Caco-2 (cell line): ENCODE measurements at regions not wholly inside any gene's neighbourhood (a gene's known extent, or its start where the extent isn't known, plus 50 kb on each side); places are given as distances from the start of the nearest gene placed in this dataset.
A peak's percentile ranks its signal among the peaks of the same experiment; 100 is the strongest.

Experiments used
- BruUV-seq: library from RNA; stranded (reverse); fragments of 400-500 nt; replicated peaks from 2 replicates; lab custom pipeline; 2021; lab: Mats Ljungman, UMichigan
- CTCF ChIA-PET: fragments of 300-600 bp; sonication (Branson Sonifier 250); formaldehyde crosslinking; loops from one replicate; lab custom pipeline; 2022; ENCODE audit warnings: antibody characterized with exemption; lab: Charles Lee
- POLR2A ChIA-PET: fragments of 300-600 bp; sonication (Branson Sonifier 250); formaldehyde crosslinking; loops from one replicate; lab custom pipeline; 2022; ENCODE audit warnings: antibody characterized with exemption; lab: Charles Lee
- DNase-seq, 2 experiments: peaks; one replicate each; pipeline versions ENCODE4 v3.0.0 to v3.0.0-alpha.2; 2020 to 2022
- H3K27me3 ChIP-seq: replicated peaks from 2 replicates; pipeline ENCODE4 v1.6.0; 2011; ENCODE audit warnings: low read length; ENCODE audit not compliant: control insufficient read depth, insufficient read depth
- H3K36me3 ChIP-seq: 2 replicates; pipeline ENCODE4 v1.5.1; 2011; ENCODE audit warnings: low read length; ENCODE audit not compliant: control insufficient read depth, insufficient read depth
- H3K4me1 ChIP-seq: fragments of 250-450 bp; sonication (Bioruptor Pico); 2 replicates; pipeline ENCODE4 v1.5.1; 2020; ENCODE audit warnings: mild to moderate bottlenecking
- H3K4me3 ChIP-seq: 2 replicates; pipeline ENCODE4 v1.5.1; 2011; ENCODE audit warnings: low read depth, mild to moderate bottlenecking, control low read depth, low read length
- H3K9me3 ChIP-seq: fragments of 250-450 bp; sonication (Bioruptor Pico); 2 replicates; pipeline ENCODE4 v1.5.1; 2020; ENCODE audit warnings: mild to moderate bottlenecking, moderate library complexity
- H3K27ac Mint-ChIP-seq: one replicate; pipeline ENCODE4 v1.8.0; 2022; ENCODE audit warnings: mixed read lengths; ENCODE audit not compliant: unreplicated experiment
- H3K27me3 Mint-ChIP-seq: one replicate; pipeline ENCODE4 v1.8.0; 2022; ENCODE audit warnings: mixed read lengths; ENCODE audit not compliant: insufficient read depth, unreplicated experiment
- H3K36me3 Mint-ChIP-seq: one replicate; pipeline ENCODE4 v1.8.0; 2022; ENCODE audit warnings: mild to moderate bottlenecking, mixed read lengths; ENCODE audit not compliant: insufficient read depth, unreplicated experiment
- H3K4me1 Mint-ChIP-seq: one replicate; pipeline ENCODE4 v1.8.0; 2022; ENCODE audit warnings: low read depth, mixed read lengths; ENCODE audit not compliant: unreplicated experiment
- H3K4me3 Mint-ChIP-seq: one replicate; pipeline ENCODE4 v1.8.0; 2022; ENCODE audit warnings: mild to moderate bottlenecking, moderate library complexity, mixed read lengths; ENCODE audit not compliant: unreplicated experiment
- H3K9me3 Mint-ChIP-seq: one replicate; pipeline ENCODE4 v1.8.0; 2022; ENCODE audit warnings: mixed read lengths; ENCODE audit not compliant: unreplicated experiment
- CTCF ChIP-seq, 2 experiments: fragments of 200-600 bp in 1 of 2; IDR thresholded peaks; 1 replicate in 1 of 2; 2 replicates in 1 of 2; pipeline versions ENCODE4 v1.5.1 to v1.8.0; 2011 to 2022; ENCODE audit warnings: antibody characterized with exemption in 1 of 2, control low read depth in 1 of 2, inconsistent platforms in 1 of 2, low read depth in 1 of 2, low read length in 1 of 2, mild to moderate bottlenecking in 1 of 2, moderate library complexity in 1 of 2; ENCODE audit not compliant: insufficient read depth in 1 of 2, severe bottlenecking in 1 of 2, unreplicated experiment in 1 of 2
- intact Hi-C: fragments of 100-400 bp; cut with micrococcal nuclease; formaldehyde crosslinking; loops from one replicate; pipeline ENCODE4 v1.10.0; 2022; ENCODE audit not compliant: unreplicated experiment

GRCh38 chr5:33337637-33337992 is 103.2 kb upstream of the TARS1 start:
- no peak overlapping the region for H3K4me3 ChIP-seq
- Mint-ChIP-seq H3K27ac (no peak overlapping the region), H3K9me3 (no peaks in the 10 kb centered on the region), H3K4me1 (no peaks in the 10 kb centered on the region), H3K4me3 (no peak overlapping the region), H3K36me3 (no peaks in the 10 kb centered on the region), H3K27me3 (peaks cover 7% of the 10 kb centered on the region)
- no peak for TF ChIP-seq CTCF (IDR thresholded peaks at IDR 0.05; ENCODE audit: insufficient read depth in 1 of 2, low read depth in 1 of 2, low read length in 1 of 2, severe bottlenecking in 1 of 2, unreplicated experiment in 1 of 2)
- POLR2A ChIA-PET: no interaction called here
- no peaks in the 10 kb centered on the region for H3K4me1 ChIP-seq
- H3K27me3 ChIP-seq: no peaks in the 10 kb centered on the region
- intact Hi-C loops: no loop called here
- DNase-seq: no peak
- CTCF ChIA-PET: no interaction called here
- BruUV-seq: no TSS peak
- no peaks in the 10 kb centered on the region for H3K9me3 ChIP-seq
- H3K36me3 ChIP-seq: no peaks in the 10 kb centered on the region

- Histone ChIP-seq H3K4me1 (no peaks in the 10 kb centered on the region), H3K9me3 (no peaks in the 10 kb centered on the region), H3K4me3 (no peak overlapping the region), H3K27me3 (no peaks in the 10 kb centered on the region), H3K36me3 (no peaks in the 10 kb centered on the region)
- POLR2A ChIA-PET: no interaction called here
- Mint-ChIP-seq H3K4me3 (no peak overlapping the region), H3K27ac (no peak overlapping the region), H3K4me1 (no peaks in the 10 kb centered on the region), H3K27me3 (peaks cover 7% of the 10 kb centered on the region), H3K9me3 (no peaks in the 10 kb centered on the region), H3K36me3 (no peaks in the 10 kb centered on the region)
- peak in 1 of 2 experiments; percentile 25 for TF ChIP-seq CTCF (IDR thresholded peaks at IDR 0.05; ENCODE audit: insufficient read depth in 1 of 2, low read depth in 1 of 2, low read length in 1 of 2, severe bottlenecking in 1 of 2, unreplicated experiment in 1 of 2)
- intact Hi-C loops: no loop called here
- DNase-seq: no peak
- no TSS peak for BruUV-seq
- CTCF ChIA-PET: no interaction called here
Measured at GRCh38 chr5:33338336-33339110, 102.2 kb upstream of the TARS1 start.

GRCh38 chr5:33339413-33339812 is 101.4 kb upstream of the TARS1 start:
- Mint-ChIP-seq H3K27me3 (peaks cover 7% of the 10 kb centered on the region), H3K27ac (no peak overlapping the region), H3K9me3 (no peaks in the 10 kb centered on the region), H3K4me1 (no peaks in the 10 kb centered on the region), H3K36me3 (no peaks in the 10 kb centered on the region), H3K4me3 (no peak overlapping the region)
- no peak for DNase-seq
- no peak for TF ChIP-seq CTCF (IDR thresholded peaks at IDR 0.05; ENCODE audit: insufficient read depth in 1 of 2, low read depth in 1 of 2, low read length in 1 of 2, severe bottlenecking in 1 of 2, unreplicated experiment in 1 of 2)
- intact Hi-C loops: no loop called here
- BruUV-seq: no TSS peak
- Histone ChIP-seq H3K9me3 (no peaks in the 10 kb centered on the region), H3K27me3 (no peaks in the 10 kb centered on the region), H3K36me3 (no peaks in the 10 kb centered on the region), H3K4me3 (no peak overlapping the region), H3K4me1 (no peaks in the 10 kb centered on the region)
- POLR2A ChIA-PET: no interaction called here
- CTCF ChIA-PET: interaction anchor here (0.5 kb wide), 1 partner anchor 38 kb away, joined by 7 read pairs; no protein-coding TSS in a partner anchor
